ENCODE measurements at regions not wholly inside any gene's neighbourhood (a gene's known extent, or its start where the extent isn't known, plus 50 kb on each side); places are given as distances from the start of the nearest gene placed in this dataset.

- TF ChIP-seq GATA3 (IDR thresholded peaks at IDR 0.05; ENCODE audit: low read depth, low read length) (no peak), GATA2 (IDR thresholded peaks at IDR 0.05; ENCODE audit: low read depth, low read length) (no peak)
These were observed 131.1 kb downstream of the AHR start for GRCh38 chr7:17429579-17429978.

- no peak for TF ChIP-seq GATA3 (IDR thresholded peaks at IDR 0.05; ENCODE audit: low read depth, low read length)
- no peak for TF ChIP-seq GATA2 (IDR thresholded peaks at IDR 0.05; ENCODE audit: low read depth, low read length)
These were observed 134.3 kb downstream of the AHR start for GRCh38 chr7:17432793-17433192.

- TF ChIP-seq GATA3 (IDR thresholded peaks at IDR 0.05; ENCODE audit: low read depth, low read length) (no peak), GATA2 (IDR thresholded peaks at IDR 0.05; ENCODE audit: low read depth, low read length) (no peak)
These were observed 135.7 kb downstream of the AHR start for GRCh38 chr7:17434191-17434590.

GRCh38 chr7:17434841-17435692 lies 136.6 kb downstream of the AHR start:
- TF ChIP-seq GATA2 (IDR thresholded peaks at IDR 0.05; ENCODE audit: low read depth, low read length), result no peak
- no peak for TF ChIP-seq GATA3 (IDR thresholded peaks at IDR 0.05; ENCODE audit: low read depth, low read length)

GRCh38 chr7:17436126-17436525 lies 137.7 kb downstream of the AHR start:
- TF ChIP-seq GATA3 (IDR thresholded peaks at IDR 0.05; ENCODE audit: low read depth, low read length), result no peak
- no peak for TF ChIP-seq GATA2 (IDR thresholded peaks at IDR 0.05; ENCODE audit: low read depth, low read length)

GRCh38 chr7:17437586-17437985 lies 139.1 kb downstream of the AHR start:
- TF ChIP-seq GATA2 (IDR thresholded peaks at IDR 0.05; ENCODE audit: low read depth, low read length), result no peak
- no peak for TF ChIP-seq GATA3 (IDR thresholded peaks at IDR 0.05; ENCODE audit: low read depth, low read length)

- TF ChIP-seq GATA2 (IDR thresholded peaks at IDR 0.05; ENCODE audit: low read depth, low read length) (no peak), GATA3 (IDR thresholded peaks at IDR 0.05; ENCODE audit: low read depth, low read length) (no peak)
These were observed 142.4 kb downstream of the AHR start for GRCh38 chr7:17440831-17441230.

GRCh38 chr7:17441557-17441956 lies 143.1 kb downstream of the AHR start:
- no peak for TF ChIP-seq GATA2 (IDR thresholded peaks at IDR 0.05; ENCODE audit: low read depth, low read length)
- no peak for TF ChIP-seq GATA3 (IDR thresholded peaks at IDR 0.05; ENCODE audit: low read depth, low read length)

- TF ChIP-seq GATA3 (IDR thresholded peaks at IDR 0.05; ENCODE audit: low read depth, low read length) (no peak), GATA2 (IDR thresholded peaks at IDR 0.05; ENCODE audit: low read depth, low read length) (no peak)
These were observed 145.7 kb downstream of the AHR start for GRCh38 chr7:17444151-17444550.

GRCh38 chr7:17444673-17445072 lies 146.2 kb downstream of the AHR start:
- no peak for TF ChIP-seq GATA2 (IDR thresholded peaks at IDR 0.05; ENCODE audit: low read depth, low read length)
- no peak for TF ChIP-seq GATA3 (IDR thresholded peaks at IDR 0.05; ENCODE audit: low read depth, low read length)

GRCh38 chr7:17446340-17446739 lies 147.9 kb downstream of the AHR start:
- no peak for TF ChIP-seq GATA2 (IDR thresholded peaks at IDR 0.05; ENCODE audit: low read depth, low read length)
- TF ChIP-seq GATA3 (IDR thresholded peaks at IDR 0.05; ENCODE audit: low read depth, low read length), result no peak

GRCh38 chr7:17447728-17448478 lies 149.5 kb downstream of the AHR start:
- TF ChIP-seq GATA2 (IDR thresholded peaks at IDR 0.05; ENCODE audit: low read depth, low read length), result no peak
- no peak for TF ChIP-seq GATA3 (IDR thresholded peaks at IDR 0.05; ENCODE audit: low read depth, low read length)

- TF ChIP-seq GATA3 (IDR thresholded peaks at IDR 0.05; ENCODE audit: low read depth, low read length) (no peak), GATA2 (IDR thresholded peaks at IDR 0.05; ENCODE audit: low read depth, low read length) (no peak)
These were observed 150.3 kb downstream of the AHR start for GRCh38 chr7:17448479-17449423.

GRCh38 chr7:17456541-17456940 lies 158.1 kb downstream of the AHR start:
- no peak for TF ChIP-seq GATA2 (IDR thresholded peaks at IDR 0.05; ENCODE audit: low read depth, low read length)
- TF ChIP-seq GATA3 (IDR thresholded peaks at IDR 0.05; ENCODE audit: low read depth, low read length), result no peak
